Activated naive CD4-positive, alpha-beta T cell treated with anti-CD3 and anti-CD28 coated beads for 36 hours (primary cell): ENCODE measurements at regions not wholly inside any gene's neighbourhood (a gene's known extent, or its start where the extent isn't known, plus 50 kb on each side); places are given as distances from the start of the nearest gene placed in this dataset.

Source experiments
- CTCF ChIA-PET: fragments of 350-600 bp; sonication (Branson Sonifier 250); formaldehyde crosslinking; loops from one replicate; lab custom pipeline; 2021; ENCODE audit warnings: antibody characterized with exemption; lab: Charles Lee
- DNase-seq: peaks from one replicate; pipeline ENCODE4 v3.0.0-alpha.2; 2020
- H3K27ac Mint-ChIP-seq: one replicate; pipeline ENCODE4 v1.8.0; 2021; ENCODE audit warnings: mild to moderate bottlenecking, mixed read lengths
- H3K27me3 Mint-ChIP-seq: one replicate; pipeline ENCODE4 v1.8.0; 2021; ENCODE audit warnings: low read depth, mixed read lengths
- H3K36me3 Mint-ChIP-seq: one replicate; pipeline ENCODE4 v1.8.0; 2021; ENCODE audit warnings: low read depth, mixed read lengths
- H3K4me1 Mint-ChIP-seq: one replicate; pipeline ENCODE4 v1.8.0; 2021; ENCODE audit warnings: low read depth, mixed read lengths
- H3K4me3 Mint-ChIP-seq: one replicate; pipeline ENCODE4 v1.8.0; 2021; ENCODE audit warnings: mild to moderate bottlenecking, moderate library complexity, mixed read lengths
- H3K9me3 Mint-ChIP-seq: one replicate; pipeline ENCODE4 v1.8.0; 2021; ENCODE audit warnings: mixed read lengths
- intact Hi-C: fragments of 100-400 bp; cut with micrococcal nuclease; formaldehyde crosslinking; loops from one replicate; pipeline ENCODE4 v1.15.1; 2023

DNA sequence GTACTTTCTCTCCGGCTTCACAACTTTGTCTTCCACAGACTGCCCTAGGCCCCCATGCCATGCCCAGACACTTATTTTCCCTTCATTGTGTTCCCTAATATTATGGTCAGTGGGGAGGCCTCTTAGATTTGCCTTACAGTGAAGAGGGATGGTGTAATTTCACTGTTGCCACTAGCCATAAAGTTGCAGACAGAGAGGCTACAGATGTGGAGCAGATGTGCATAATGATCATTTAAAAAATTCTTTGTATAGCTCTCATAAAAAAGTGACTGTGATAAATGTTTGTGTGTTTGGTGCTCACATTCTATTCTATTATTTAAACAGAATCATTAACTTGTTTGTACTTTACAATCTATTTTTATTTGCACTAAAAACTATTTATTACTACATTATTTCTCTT, 67.5 kb upstream of the FN1 start:
- intact Hi-C loops = no loop called here
- Mint-ChIP-seq H3K27me3 (no peaks in the 10 kb centered on the region), H3K9me3 (no peaks in the 10 kb centered on the region), H3K36me3 (no peaks in the 10 kb centered on the region), H3K27ac (no peak overlapping the region), H3K4me1 (peaks cover 2% of the 10 kb centered on the region), H3K4me3 (no peak overlapping the region)
- no peak for DNase-seq
- CTCF ChIA-PET = no interaction called here

- no peak for DNase-seq
- Mint-ChIP-seq H3K4me3 (no peak overlapping the region), H3K36me3 (no peaks in the 10 kb centered on the region), H3K4me1 (no peaks in the 10 kb centered on the region), H3K27me3 (peaks cover 2% of the 10 kb centered on the region), H3K9me3 (no peaks in the 10 kb centered on the region), H3K27ac (no peak overlapping the region)
- intact Hi-C loops = no loop called here
- CTCF ChIA-PET = no interaction called here
Measured at GRCh38 chr2:215500466-215500865, 64.6 kb upstream of the FN1 start.

- H3K9me3 Mint-ChIP-seq = no peaks in the 10 kb centered on the region
- H3K27ac Mint-ChIP-seq = no peak overlapping the region
- DNase-seq = no peak
- H3K4me3 Mint-ChIP-seq = no peak overlapping the region
- H3K27me3 Mint-ChIP-seq = peaks cover 2% of the 10 kb centered on the region
- no peaks in the 10 kb centered on the region for H3K36me3 Mint-ChIP-seq
- no peaks in the 10 kb centered on the region for H3K4me1 Mint-ChIP-seq
- CTCF ChIA-PET = no interaction called here
- intact Hi-C loops = no loop called here
Measured at GRCh38 chr2:215499331-215499730, 63.5 kb upstream of the FN1 start.

GRCh38 chr2:215498431-215498830, 62.6 kb upstream of the FN1 start:
- Mint-ChIP-seq H3K27me3 (peaks cover 3% of the 10 kb centered on the region), H3K4me3 (no peak overlapping the region), H3K36me3 (no peaks in the 10 kb centered on the region), H3K27ac (no peak overlapping the region), H3K4me1 (no peaks in the 10 kb centered on the region), H3K9me3 (no peaks in the 10 kb centered on the region)
- DNase-seq = no peak
- intact Hi-C loops = no loop called here
- CTCF ChIA-PET = interaction anchor here (0.8 to 0.9 kb wide), 2 partner anchors 10 to 35 kb away, joined by 3 read pairs; no protein-coding TSS in a partner anchor

- peaks cover 5% of the 10 kb centered on the region for H3K27me3 Mint-ChIP-seq
- H3K4me3 Mint-ChIP-seq = no peak overlapping the region
- CTCF ChIA-PET = interaction anchor here (1.0 kb wide), 1 partner anchor 39 kb away, joined by 3 read pairs; no protein-coding TSS in a partner anchor
- no peak for DNase-seq
- H3K9me3 Mint-ChIP-seq = no peaks in the 10 kb centered on the region
- no peak overlapping the region for H3K27ac Mint-ChIP-seq
- intact Hi-C loops = no loop called here
- no peaks in the 10 kb centered on the region for H3K36me3 Mint-ChIP-seq
- no peaks in the 10 kb centered on the region for H3K4me1 Mint-ChIP-seq
Measured at GRCh38 chr2:215493376-215493775, 57.5 kb upstream of the FN1 start.

- H3K27ac Mint-ChIP-seq = no peak overlapping the region
- CTCF ChIA-PET = interaction anchor here (0.5 kb wide), 1 partner anchor 227 kb away, joined by 3 read pairs; no protein-coding TSS in a partner anchor
- H3K4me3 Mint-ChIP-seq = no peak overlapping the region
- no peak for DNase-seq
- H3K36me3 Mint-ChIP-seq = no peaks in the 10 kb centered on the region
- intact Hi-C loops = no loop called here
- H3K9me3 Mint-ChIP-seq = no peaks in the 10 kb centered on the region
- peaks cover 7% of the 10 kb centered on the region for H3K27me3 Mint-ChIP-seq
- no peaks in the 10 kb centered on the region for H3K4me1 Mint-ChIP-seq
Measured at GRCh38 chr2:215489288-215489848, 53.5 kb upstream of the FN1 start.

GRCh38 chr2:215487002-215487372, 51.1 kb upstream of the FN1 start:
- DNase-seq = no peak
- Mint-ChIP-seq H3K4me1 (no peaks in the 10 kb centered on the region), H3K36me3 (no peaks in the 10 kb centered on the region), H3K9me3 (no peaks in the 10 kb centered on the region), H3K27me3 (peaks cover 5% of the 10 kb centered on the region), H3K4me3 (no peak overlapping the region), H3K27ac (no peak overlapping the region)
- CTCF ChIA-PET = interaction anchor here (1.2 kb wide), 1 partner anchor 106 kb away, joined by 3 read pairs; no protein-coding TSS in a partner anchor
- intact Hi-C loops = no loop called here

- CTCF ChIA-PET = interaction anchor here (1.2 kb wide), 1 partner anchor 106 kb away, joined by 3 read pairs; no protein-coding TSS in a partner anchor
- H3K4me1 Mint-ChIP-seq = no peaks in the 10 kb centered on the region
- H3K27me3 Mint-ChIP-seq = peaks cover 5% of the 10 kb centered on the region
- H3K4me3 Mint-ChIP-seq = no peak overlapping the region
- no peaks in the 10 kb centered on the region for H3K9me3 Mint-ChIP-seq
- intact Hi-C loops = no loop called here
- H3K36me3 Mint-ChIP-seq = no peaks in the 10 kb centered on the region
- DNase-seq = no peak
- H3K27ac Mint-ChIP-seq = no peak overlapping the region
Measured at GRCh38 chr2:215486291-215487001, 50.6 kb upstream of the FN1 start.
